ENCODE measurements at regions not wholly inside any gene's neighbourhood (a gene's known extent, or its start where the extent isn't known, plus 50 kb on each side); places are given as distances from the start of the nearest gene placed in this dataset.
"Not testable (repeated sequence)": the region's sequence is repeated elsewhere in the genome, so short reads cannot be mapped to it uniquely, and the experiment has no call there.

- TF ChIP-seq POLR2A (IDR thresholded peaks at IDR 0.05; ENCODE audit: extremely low read depth, insufficient read length) (no peak), MYC (IDR thresholded peaks at IDR 0.05; ENCODE audit: low read depth, low read length) (no peak), CTCF (IDR thresholded peaks at IDR 0.05; ENCODE audit: low read depth, low read length) (no peak), MAX (IDR thresholded peaks at IDR 0.05; ENCODE audit: low read depth, low read length) (no peak)
- H3K4me3 ChIP-seq (ENCODE audit: low read depth, low read length), result no peak overlapping the region
- no peak for DNase-seq (ENCODE audit: low read depth)
Observed at GRCh38 chr16:76866994-76867393, 324.0 kb upstream of the MON1B start.

GRCh38 chr16:76875898-76876297 is 315.1 kb upstream of the MON1B start:
- no peak for TF ChIP-seq CTCF (IDR thresholded peaks at IDR 0.05; ENCODE audit: low read depth, low read length)
- TF ChIP-seq POLR2A (IDR thresholded peaks at IDR 0.05; ENCODE audit: extremely low read depth, insufficient read length), result no peak
- no peak for TF ChIP-seq MYC (IDR thresholded peaks at IDR 0.05; ENCODE audit: low read depth, low read length)
- TF ChIP-seq MAX (IDR thresholded peaks at IDR 0.05; ENCODE audit: low read depth, low read length), result no peak
- DNase-seq (ENCODE audit: low read depth), result no peak
- no peak overlapping the region for H3K4me3 ChIP-seq (ENCODE audit: low read depth, low read length)

GRCh38 chr16:76879420-76879819 is 311.6 kb upstream of the MON1B start:
- TF ChIP-seq MAX (IDR thresholded peaks at IDR 0.05; ENCODE audit: low read depth, low read length), result no peak
- TF ChIP-seq CTCF (IDR thresholded peaks at IDR 0.05; ENCODE audit: low read depth, low read length), result no peak
- TF ChIP-seq MYC (IDR thresholded peaks at IDR 0.05; ENCODE audit: low read depth, low read length), result no peak
- TF ChIP-seq POLR2A (IDR thresholded peaks at IDR 0.05; ENCODE audit: extremely low read depth, insufficient read length), result no peak
- no peak for DNase-seq (ENCODE audit: low read depth)
- no peak overlapping the region for H3K4me3 ChIP-seq (ENCODE audit: low read depth, low read length)

- DNase-seq (ENCODE audit: low read depth); H3K4me3 ChIP-seq (ENCODE audit: low read depth, low read length): not testable (repeated sequence)
Observed at GRCh38 chr16:76880523-76880922, 310.5 kb upstream of the MON1B start.

GRCh38 chr16:76882105-76882504 is 308.9 kb upstream of the MON1B start:
- no peak overlapping the region for H3K4me3 ChIP-seq (ENCODE audit: low read depth, low read length)
- DNase-seq (ENCODE audit: low read depth), result no peak
- TF ChIP-seq MYC (IDR thresholded peaks at IDR 0.05; ENCODE audit: low read depth, low read length) (no peak), POLR2A (IDR thresholded peaks at IDR 0.05; ENCODE audit: extremely low read depth, insufficient read length) (no peak), MAX (IDR thresholded peaks at IDR 0.05; ENCODE audit: low read depth, low read length) (no peak), CTCF (IDR thresholded peaks at IDR 0.05; ENCODE audit: low read depth, low read length) (no peak)

GRCh38 chr16:76883076-76883475 is 307.9 kb upstream of the MON1B start:
- no peak overlapping the region for H3K4me3 ChIP-seq (ENCODE audit: low read depth, low read length)
- no peak for TF ChIP-seq POLR2A (IDR thresholded peaks at IDR 0.05; ENCODE audit: extremely low read depth, insufficient read length)
- TF ChIP-seq CTCF (IDR thresholded peaks at IDR 0.05; ENCODE audit: low read depth, low read length), result no peak
- no peak for TF ChIP-seq MYC (IDR thresholded peaks at IDR 0.05; ENCODE audit: low read depth, low read length)
- TF ChIP-seq MAX (IDR thresholded peaks at IDR 0.05; ENCODE audit: low read depth, low read length), result no peak
- DNase-seq (ENCODE audit: low read depth), result no peak
